ENCODE measurements at regions not wholly inside any gene's neighbourhood (a gene's known extent, or its start where the extent isn't known, plus 50 kb on each side); places are given as distances from the start of the nearest gene placed in this dataset.

- DNase-seq = no peak
- H4K5ac ChIP-seq (ENCODE audit: low read depth, low read length) = no peak overlapping the region
- H2BK5ac ChIP-seq (ENCODE audit: low read depth, low read length, poor library complexity, severe bottlenecking) = no peak overlapping the region
- H3K56ac ChIP-seq (ENCODE audit: extremely low read depth, insufficient read depth, low read length) = no peak overlapping the region
- no peaks in the 10 kb centered on the region for H3K27me3 ChIP-seq (ENCODE audit: control insufficient read depth, insufficient read depth, low read length)
- no peak overlapping the region for H2AK9ac ChIP-seq (replicated peaks; ENCODE audit: low read depth, low read length, poor library complexity)
- H4K20me1 ChIP-seq (ENCODE audit: insufficient read depth, low read length) = no peaks in the 10 kb centered on the region
- H3K4me1 ChIP-seq (ENCODE audit: control insufficient read depth, insufficient read depth, low read length) = no peaks in the 10 kb centered on the region; the same call in 1 of the 2 replicates
- H3K9me1 ChIP-seq (ENCODE audit: insufficient read depth, low read length) = no peaks in the 10 kb centered on the region
- H3K36me3 ChIP-seq (ENCODE audit: control insufficient read depth, insufficient read depth, low read length) = no peaks in the 10 kb centered on the region
- no peak for ATAC-seq (ENCODE audit: low read depth)
- no peak overlapping the region for H2BK120ac ChIP-seq (ENCODE audit: low read depth, low read length)
- no peak overlapping the region for H3K9ac ChIP-seq (ENCODE audit: low read depth, low read length)
- no peak overlapping the region for H3K27ac ChIP-seq (ENCODE audit: insufficient read depth, low read length)
- no TSS peak for BruUV-seq (replicated peaks)
- H3K4me3 ChIP-seq (ENCODE audit: insufficient read depth, low read depth, low read length) = no peak overlapping the region
- H4K8ac ChIP-seq (ENCODE audit: low read depth in 2 of 2, low read length in 2 of 2) = no peak overlapping the region
- H3K23ac ChIP-seq (ENCODE audit: low read depth, low read length) = no peak overlapping the region
- in situ Hi-C loops (cut with MboI; ENCODE audit: low sequenced_read_pairs) = no loop called here
- dilution Hi-C loops (cut with HindIII; ENCODE audit: low sequenced_read_pairs, unreplicated experiment) = no loop called here
- intact Hi-C loops (cut with micrococcal nuclease) = no loop called here
- H3K4me2 ChIP-seq (ENCODE audit: low read depth, low read length) = no peak overlapping the region
- H2BK20ac ChIP-seq (ENCODE audit: low read depth, low read length) = no peak overlapping the region; the same call in 1 of the 2 replicates
- no peak overlapping the region for H2BK15ac ChIP-seq (ENCODE audit: low read depth, low read length)
- no peaks in the 10 kb centered on the region; the same call in 1 of the 2 replicates for H3K9me3 ChIP-seq (ENCODE audit: control insufficient read depth, insufficient read depth, low read length)
- H4K91ac ChIP-seq (ENCODE audit: insufficient read depth, low read depth, low read length) = no peak overlapping the region
- no peak overlapping the region for H2AK5ac ChIP-seq (ENCODE audit: low read depth, low read length)
- no peak overlapping the region for H3K18ac ChIP-seq (ENCODE audit: low read depth, low read length)
- 88% methylated on average over 5 of the region's 9 CpGs; no CpG with 5 or more reads in 1 of the 2 experiments for WGBS, 2 experiments (ENCODE audit: extremely low coverage in 2 of 2, insufficient read length in 1 of 2)
- CTCF ChIA-PET = no interaction called here
- no peak overlapping the region for H2AFZ ChIP-seq (replicated peaks; ENCODE audit: low read length, poor library complexity)
- TF ChIP-seq POLR2A (IDR thresholded peaks at IDR 0.05; ENCODE audit: low read depth, low read length) (no peak), USF2 (IDR thresholded peaks at IDR 0.05; ENCODE audit: low read depth, low read length) (no peak), ELK1 (IDR thresholded peaks at IDR 0.05; ENCODE audit: borderline replicate concordance, low read depth, low read length) (no peak), RCOR1 (IDR thresholded peaks at IDR 0.05; ENCODE audit: insufficient replicate concordance, low read length) (no peak), MAFK (IDR thresholded peaks at IDR 0.05; ENCODE audit: low read depth, low read length) (no peak), RFX5 (IDR thresholded peaks at IDR 0.05; ENCODE audit: low read depth, low read length) (no peak), MAZ (IDR thresholded peaks at IDR 0.05; ENCODE audit: borderline replicate concordance, low read depth, low read length) (no peak), RAD21 (IDR thresholded peaks at IDR 0.05; ENCODE audit: low read length) (no peak), SMC3 (IDR thresholded peaks at IDR 0.05; ENCODE audit: low read depth, low read length) (no peak), FOS (IDR thresholded peaks at IDR 0.05; ENCODE audit: low read depth, low read length) (no peak), BHLHE40 (IDR thresholded peaks at IDR 0.05; ENCODE audit: low read depth, low read length) (no peak)
- H3K14ac ChIP-seq (replicated peaks; ENCODE audit: low read depth, low read length) = no peak overlapping the region
- POLR2A ChIA-PET (ENCODE audit: unreplicated experiment) = no interaction called here
- H3K4ac ChIP-seq (ENCODE audit: low read depth, low read length) = no peak overlapping the region
- H3K79me1 ChIP-seq (ENCODE audit: low read depth in 1 of 2, low read length in 2 of 2) = no peaks in the 10 kb centered on the region
Measured at GRCh38 chr4:179664430-179665027, 2222.3 kb upstream of the AGA start.

Data from IMR-90 (cell line).